Hepatocyte (in vitro differentiated cells): ENCODE measurements at regions not wholly inside any gene's neighbourhood (a gene's known extent, or its start where the extent isn't known, plus 50 kb on each side); places are given as distances from the start of the nearest gene placed in this dataset.

Experiments
- CTCF ChIP-seq: fragments of 200-600 bp; sonication (generic); IDR thresholded peaks from 2 replicates; pipeline ENCODE4 v1.5.1; 2016; ENCODE audit warnings: antibody characterized with exemption, mild to moderate bottlenecking; ENCODE audit not compliant: poor library complexity
- EZH2 ChIP-seq: fragments of 200-600 bp; sonication (generic); IDR thresholded peaks from 2 replicates; pipeline ENCODE4 v1.6.1; 2016; ENCODE audit warnings: antibody characterized with exemption, mild to moderate bottlenecking, borderline replicate concordance
- EZH2phosphoT487 ChIP-seq: fragments of 200-600 bp; sonication (generic); IDR thresholded peaks from one replicate; pipeline ENCODE4 v1.6.1; 2018; ENCODE audit warnings: antibody characterized with exemption, mild to moderate bottlenecking, low read depth, moderate library complexity; ENCODE audit not compliant: unreplicated experiment, severe bottlenecking

GRCh38 chr5:115050866-115051265 is 118.8 kb downstream of the TRIM36 start:
- no peak for TF ChIP-seq CTCF
- TF ChIP-seq EZH2, result no peak
- no peak for TF ChIP-seq EZH2phosphoT487
